Suprapubic skin (tissue), 4 donors: ENCODE measurements at regions not wholly inside any gene's neighbourhood (a gene's known extent, or its start where the extent isn't known, plus 50 kb on each side); places are given as distances from the start of the nearest gene placed in this dataset.

Source experiments
- DNase-seq, 2 donors: peaks; one replicate each; pipeline ENCODE4 v3.0.0-alpha.2; 2019; ENCODE audit warnings: low spot score in 2 of 2
- H3K27ac ChIP-seq: fragments of 200-600 bp; sonication (generic); one replicate; pipeline ENCODE4 v1.5.1; 2019
- H3K27me3 ChIP-seq: fragments of 200-600 bp; sonication (generic); one replicate; pipeline ENCODE4 v1.5.1; 2019
- H3K36me3 ChIP-seq: fragments of 200-600 bp; sonication (generic); one replicate; pipeline ENCODE4 v1.5.1; 2019
- H3K4me1 ChIP-seq: fragments of 200-600 bp; sonication (generic); one replicate; pipeline ENCODE4 v1.5.1; 2019
- H3K4me3 ChIP-seq: fragments of 200-600 bp; sonication (generic); one replicate; pipeline ENCODE4 v1.5.1; 2019; ENCODE audit warnings: mild to moderate bottlenecking
- H3K9me3 ChIP-seq: fragments of 200-600 bp; sonication (generic); one replicate; pipeline ENCODE4 v1.5.1; 2019
- CTCF ChIP-seq, 2 donors: fragments of 200-600 bp in 1 of 2; fragments of 450-650 bp in 1 of 2; sonication (generic) in 1 of 2; IDR thresholded peaks; one replicate each; pipeline ENCODE4 v1.5.1; 2016 to 2019; ENCODE audit warnings: antibody characterized with exemption in 2 of 2, mild to moderate bottlenecking in 1 of 2, moderate library complexity in 1 of 2
- EP300 ChIP-seq: sonication (generic); formaldehyde crosslinking; IDR thresholded peaks from one replicate; pipeline ENCODE4 v1.6.1; 2017; ENCODE audit warnings: antibody characterized with exemption
- POLR2A ChIP-seq, 2 donors: fragments of 450-650 bp; IDR thresholded peaks; one replicate each; pipeline ENCODE4 v1.6.1; 2017; ENCODE audit warnings: antibody characterized with exemption in 2 of 2, mild to moderate bottlenecking in 2 of 2, moderate library complexity in 2 of 2
- POLR2AphosphoS5 ChIP-seq, 3 donors: sonication (generic); formaldehyde crosslinking; IDR thresholded peaks; one replicate each; pipeline ENCODE4 v1.6.1; 2017; ENCODE audit warnings: antibody characterized with exemption in 3 of 3
- WGBS: methylation state at CpG from one replicate; pipeline ENCODE4 v1.1.5; 2018; 5-methylcytosine and 5-hydroxymethylcytosine counted together

- H3K27me3 ChIP-seq = no peaks in the 10 kb centered on the region
- H3K4me1 ChIP-seq = no peaks in the 10 kb centered on the region
- TF ChIP-seq POLR2AphosphoS5 (IDR thresholded peaks at IDR 0.05) = no peak
- TF ChIP-seq POLR2A (IDR thresholded peaks at IDR 0.05) = no peak
- TF ChIP-seq EP300 = no peak
- TF ChIP-seq CTCF (IDR thresholded peaks at IDR 0.05) = no peak
- no peaks in the 10 kb centered on the region for H3K9me3 ChIP-seq
- H3K4me3 ChIP-seq = no peak overlapping the region
- no peaks in the 10 kb centered on the region for H3K36me3 ChIP-seq
- no peak overlapping the region for H3K27ac ChIP-seq
- no peak for DNase-seq
- 77% methylated on average over 5 of the region's 5 CpGs for WGBS
Measured at GRCh38 chr1:185450917-185451316, 133.9 kb upstream of the IVNS1ABP start.

- H3K9me3 ChIP-seq = no peaks in the 10 kb centered on the region
- H3K36me3 ChIP-seq = no peaks in the 10 kb centered on the region
- TF ChIP-seq POLR2A (IDR thresholded peaks at IDR 0.05) (no peak), EP300 (no peak), CTCF (IDR thresholded peaks at IDR 0.05) (no peak), POLR2AphosphoS5 (IDR thresholded peaks at IDR 0.05) (no peak)
- 98% methylated on average over 3 of the region's 3 CpGs for WGBS
- H3K4me1 ChIP-seq = no peaks in the 10 kb centered on the region
- no peak overlapping the region for H3K27ac ChIP-seq
- no peak for DNase-seq
- H3K4me3 ChIP-seq = no peak overlapping the region
- H3K27me3 ChIP-seq = no peaks in the 10 kb centered on the region
Measured at GRCh38 chr1:185450060-185450788, 133.2 kb upstream of the IVNS1ABP start.

- DNase-seq = no peak
- H3K27me3 ChIP-seq = no peaks in the 10 kb centered on the region
- H3K4me3 ChIP-seq = no peak overlapping the region
- over 99% methylated on average over 3 of the region's 3 CpGs for WGBS
- H3K9me3 ChIP-seq = no peaks in the 10 kb centered on the region
- no peak for TF ChIP-seq POLR2A (IDR thresholded peaks at IDR 0.05)
- no peak for TF ChIP-seq EP300
- TF ChIP-seq POLR2AphosphoS5 (IDR thresholded peaks at IDR 0.05) = no peak
- TF ChIP-seq CTCF (IDR thresholded peaks at IDR 0.05) = no peak
- H3K4me1 ChIP-seq = no peaks in the 10 kb centered on the region
- H3K36me3 ChIP-seq = no peaks in the 10 kb centered on the region
- H3K27ac ChIP-seq = no peak overlapping the region
Measured at GRCh38 chr1:185449378-185450059, 132.5 kb upstream of the IVNS1ABP start.

GRCh38 chr1:185448591-185449186 is 131.6 kb upstream of the IVNS1ABP start:
- Histone ChIP-seq H3K9me3 (no peaks in the 10 kb centered on the region), H3K27me3 (no peaks in the 10 kb centered on the region), H3K4me3 (no peak overlapping the region), H3K27ac (no peak overlapping the region), H3K4me1 (no peaks in the 10 kb centered on the region), H3K36me3 (no peaks in the 10 kb centered on the region)
- no peak for TF ChIP-seq CTCF (IDR thresholded peaks at IDR 0.05)
- 67% methylated on average over 3 of the region's 3 CpGs for whole genome bisulfite sequencing
- no peak for DNase-seq

GRCh38 chr1:185446131-185446530 is 129.1 kb upstream of the IVNS1ABP start:
- DNase-seq = no peak
- H3K27ac ChIP-seq = no peak overlapping the region
- H3K4me1 ChIP-seq = peaks cover 9% of the 10 kb centered on the region
- H3K4me3 ChIP-seq = no peak overlapping the region
- no peaks in the 10 kb centered on the region for H3K27me3 ChIP-seq
- TF ChIP-seq POLR2AphosphoS5 (IDR thresholded peaks at IDR 0.05) (no peak), POLR2A (IDR thresholded peaks at IDR 0.05) (no peak), CTCF (IDR thresholded peaks at IDR 0.05) (no peak), EP300 (no peak)
- H3K36me3 ChIP-seq = no peaks in the 10 kb centered on the region
- no peaks in the 10 kb centered on the region for H3K9me3 ChIP-seq
